Keratinocyte (primary cell): ENCODE measurements at regions not wholly inside any gene's neighbourhood (a gene's known extent, or its start where the extent isn't known, plus 50 kb on each side); places are given as distances from the start of the nearest gene placed in this dataset.

Experiments
- DNase-seq: peaks from one replicate; pipeline ENCODE4 v3.0.0-alpha.2; 2011; ENCODE audit warnings: low read depth, missing footprints, low spot score
- FAIRE-seq: peaks from 2 replicates; lab custom pipeline; 2011; peaks lifted over from hg19 to GRCh38; lab: Jason Lieb, UNC
- H2AFZ ChIP-seq: 2 replicates; pipeline ENCODE4 v1.6.0; 2012; ENCODE audit warnings: low read length, control low read depth, inconsistent platforms; ENCODE audit not compliant: control insufficient read depth
- H3K27ac ChIP-seq: 2 replicates; pipeline ENCODE4 v1.5.1; 2011; ENCODE audit warnings: low read length; ENCODE audit not compliant: control insufficient read depth, insufficient read depth
- H3K27me3 ChIP-seq: 3 replicates; pipeline ENCODE4 v1.6.0; 2011; ENCODE audit warnings: low read length; ENCODE audit not compliant: control insufficient read depth, insufficient read depth; ENCODE audit errors: extremely low read depth
- H3K36me3 ChIP-seq, 2 experiments: 2 replicates in 1 of 2; 3 replicates in 1 of 2; pipeline ENCODE4 v1.5.1; 2011; ENCODE audit warnings: low read length in 2 of 2, mild to moderate bottlenecking in 1 of 2; ENCODE audit not compliant: control insufficient read depth in 2 of 2, insufficient read depth in 2 of 2; ENCODE audit errors: extremely low read depth in 1 of 2
- H3K4me1 ChIP-seq: 3 replicates; pipeline ENCODE4 v1.5.1; 2011; ENCODE audit warnings: low read length; ENCODE audit not compliant: control insufficient read depth, insufficient read depth; ENCODE audit errors: extremely low read depth
- H3K4me2 ChIP-seq: 3 replicates; pipeline ENCODE4 v1.6.0; 2011; ENCODE audit warnings: low read depth, low read length; ENCODE audit not compliant: control insufficient read depth, insufficient read depth; ENCODE audit errors: extremely low read depth
- H3K4me3 ChIP-seq, 3 experiments: fragments of 200-600 bp in 1 of 3; sonication (generic) in 1 of 3; 2 replicates in 2 of 3; 3 replicates in 1 of 3; pipeline ENCODE4 v1.5.1; 2011 to 2016; ENCODE audit warnings: low read length in 3 of 3, mild to moderate bottlenecking in 3 of 3, control low read depth in 2 of 3, inconsistent platforms in 1 of 3, low read depth in 1 of 3, mixed read lengths in 1 of 3, mixed run types in 1 of 3, moderate library complexity in 1 of 3; ENCODE audit not compliant: control insufficient read depth in 2 of 3, insufficient read depth in 2 of 3; ENCODE audit errors: extremely low read depth in 1 of 3
- H3K79me2 ChIP-seq: 2 replicates; pipeline ENCODE4 v1.6.0; 2012; ENCODE audit warnings: low read length; ENCODE audit not compliant: control insufficient read depth, insufficient read depth
- H3K9ac ChIP-seq: 3 replicates; pipeline ENCODE4 v1.6.0; 2011; ENCODE audit warnings: low read length; ENCODE audit not compliant: control insufficient read depth, insufficient read depth; ENCODE audit errors: extremely low read depth
- H3K9me1 ChIP-seq: 3 replicates; pipeline ENCODE4 v1.6.0; 2011; ENCODE audit warnings: low read length; ENCODE audit not compliant: control insufficient read depth, insufficient read depth; ENCODE audit errors: extremely low read depth
- H3K9me3 ChIP-seq: 2 replicates; pipeline ENCODE4 v1.5.1; 2012; ENCODE audit warnings: low read depth, low read length; ENCODE audit not compliant: control insufficient read depth
- H4K20me1 ChIP-seq: 3 replicates; pipeline ENCODE4 v1.6.0; 2011; ENCODE audit warnings: low read length; ENCODE audit not compliant: control insufficient read depth, insufficient read depth; ENCODE audit errors: extremely low read depth
- CTCF ChIP-seq, 3 experiments: IDR thresholded peaks in 1 of 3; conservative IDR thresholded peaks in 1 of 3; optimal IDR thresholded peaks in 1 of 3; 2 replicates in 2 of 3; 3 replicates in 1 of 3; pipeline versions ENCODE3 to v1.5.1; 2011; ENCODE audit warnings: low read length in 3 of 3, mild to moderate bottlenecking in 3 of 3, moderate library complexity in 2 of 3, control low read depth in 1 of 3, inconsistent platforms in 1 of 3; ENCODE audit not compliant: insufficient read depth in 2 of 3; ENCODE audit errors: extremely low read depth in 1 of 3
- EZH2 ChIP-seq: IDR thresholded peaks from one replicate; pipeline ENCODE4 v1.6.1; 2012; ENCODE audit warnings: inconsistent platforms, mild to moderate bottlenecking, low read length, moderate library complexity
- dilution Hi-C: fragments of 300-500 bp; cut with MboI; formaldehyde crosslinking; loops from one replicate; pipeline ENCODE4 v1.7.0; 2020; ENCODE audit warnings: low sequenced_read_pairs; ENCODE audit not compliant: extremely low pct_ligation_motif_present

GRCh38 chr1:177631770-177632169, 338.1 kb downstream of the SEC16B start:
- no peaks in the 10 kb centered on the region for H4K20me1 ChIP-seq
- dilution Hi-C loops = no loop called here
- no peaks in the 10 kb centered on the region for H3K79me2 ChIP-seq

GRCh38 chr1:177629526-177629925, 340.3 kb downstream of the SEC16B start:
- no peaks in the 10 kb centered on the region for H3K9me3 ChIP-seq
- no peak overlapping the region for H3K9ac ChIP-seq
- DNase-seq (no peak), FAIRE-seq (peak; percentile 34)
- H3K9me1 ChIP-seq = no peaks in the 10 kb centered on the region
- H3K4me3 ChIP-seq = no peak overlapping the region
- no peaks in the 10 kb centered on the region for H4K20me1 ChIP-seq
- dilution Hi-C loops = no loop called here
- no peak overlapping the region for H2AFZ ChIP-seq
- TF ChIP-seq CTCF (optimal IDR thresholded peaks at IDR 0.05 in 1 of 3, IDR thresholded peaks at IDR 0.05 in 1 of 3, conservative IDR thresholded peaks at IDR 0.05 in 1 of 3; ENCODE audit: extremely low read depth in 1 of 3, insufficient read depth in 2 of 3, low read length in 3 of 3) = no peak
- no peak for TF ChIP-seq EZH2
- no peaks in the 10 kb centered on the region for H3K4me1 ChIP-seq
- no peak overlapping the region for H3K27ac ChIP-seq
- H3K79me2 ChIP-seq = no peaks in the 10 kb centered on the region
- H3K4me2 ChIP-seq = no peak overlapping the region
- H3K36me3 ChIP-seq = no peaks in the 10 kb centered on the region
- H3K27me3 ChIP-seq = no peaks in the 10 kb centered on the region

More at GRCh38 chr1:177631770-177632169, 338.1 kb downstream of the SEC16B start:
- FAIRE-seq = no peak
- H3K9me3 ChIP-seq = no peaks in the 10 kb centered on the region
- DNase-seq = no peak
- H3K27ac ChIP-seq = no peak overlapping the region
- H3K4me3 ChIP-seq = no peak overlapping the region
- H3K4me1 ChIP-seq = no peaks in the 10 kb centered on the region
- no peaks in the 10 kb centered on the region for H3K36me3 ChIP-seq
- no peaks in the 10 kb centered on the region for H3K27me3 ChIP-seq
- no peak overlapping the region for H3K9ac ChIP-seq
- no peak overlapping the region for H3K4me2 ChIP-seq
- H3K9me1 ChIP-seq = no peaks in the 10 kb centered on the region
- no peak overlapping the region for H2AFZ ChIP-seq
- TF ChIP-seq CTCF (optimal IDR thresholded peaks at IDR 0.05 in 1 of 3, IDR thresholded peaks at IDR 0.05 in 1 of 3, conservative IDR thresholded peaks at IDR 0.05 in 1 of 3; ENCODE audit: extremely low read depth in 1 of 3, insufficient read depth in 2 of 3, low read length in 3 of 3) (no peak), EZH2 (no peak)
